Stimulated activated CD8-positive, alpha-beta memory T cell treated with anti-CD3 and anti-CD28 coated beads, Interleukin-4, amount 100 ng/mL, for 24 hours (primary cell): ENCODE measurements at regions not wholly inside any gene's neighbourhood (a gene's known extent, or its start where the extent isn't known, plus 50 kb on each side); places are given as distances from the start of the nearest gene placed in this dataset.
"Not testable (repeated sequence)": the region's sequence is repeated elsewhere in the genome, so short reads cannot be mapped to it uniquely, and the experiment has no call there.

ENCODE experiments used
- DNase-seq: peaks from one replicate; pipeline ENCODE4 v3.0.0-alpha.2; 2020; ENCODE audit warnings: low read depth

- no peak for DNase-seq
Observed at GRCh38 chr4:155032521-155033229, 175.8 kb upstream of the NPY2R start.

GRCh38 chr4:155033604-155034003 lies 174.8 kb upstream of the NPY2R start:
- no peak for DNase-seq

DNA sequence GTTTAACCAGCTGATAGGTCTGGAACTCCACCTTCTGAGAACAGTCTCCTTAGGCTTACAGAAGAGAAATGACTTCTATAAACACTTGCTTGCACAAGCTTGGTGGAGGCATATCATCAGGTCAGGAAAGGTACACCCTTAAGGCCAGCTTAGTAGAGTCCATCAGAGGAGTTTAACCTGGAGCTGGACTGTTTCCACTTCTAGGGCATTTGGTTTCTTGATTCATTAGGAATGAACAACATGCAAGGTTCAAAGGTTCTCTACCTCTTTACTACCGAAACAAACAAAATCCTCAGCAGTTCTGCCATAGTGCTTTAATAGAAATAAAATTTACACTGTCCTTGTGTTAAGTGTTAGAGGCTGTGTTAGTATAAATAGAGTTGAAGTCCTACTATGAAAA lies 171.4 kb upstream of the NPY2R start:
- no peak for DNase-seq

- DNase-seq, result no peak
Observed at GRCh38 chr4:155038459-155038858, 170.0 kb upstream of the NPY2R start.

GRCh38 chr4:155039162-155039561 lies 169.3 kb upstream of the NPY2R start:
- no peak for DNase-seq

DNA sequence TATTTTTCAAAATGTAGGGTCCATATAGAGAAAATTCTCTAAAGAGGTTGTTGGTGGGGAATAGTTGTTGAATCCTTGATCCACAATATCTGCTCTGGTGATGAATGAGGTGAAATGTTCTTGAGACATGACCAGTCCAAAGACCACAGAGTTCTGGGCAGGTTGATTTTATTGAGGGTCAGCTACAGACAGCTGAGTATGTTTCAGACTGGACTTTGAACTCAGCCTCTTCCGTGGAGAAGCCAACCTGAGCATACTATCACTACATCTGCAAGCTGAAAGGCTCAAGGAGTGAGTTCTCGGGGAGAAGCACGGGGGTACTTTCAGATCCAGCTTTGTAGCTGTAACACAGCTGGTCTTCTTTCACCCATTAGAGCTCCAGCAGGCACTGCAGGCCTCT lies 168.4 kb upstream of the NPY2R start:
- DNase-seq, result no peak

DNA sequence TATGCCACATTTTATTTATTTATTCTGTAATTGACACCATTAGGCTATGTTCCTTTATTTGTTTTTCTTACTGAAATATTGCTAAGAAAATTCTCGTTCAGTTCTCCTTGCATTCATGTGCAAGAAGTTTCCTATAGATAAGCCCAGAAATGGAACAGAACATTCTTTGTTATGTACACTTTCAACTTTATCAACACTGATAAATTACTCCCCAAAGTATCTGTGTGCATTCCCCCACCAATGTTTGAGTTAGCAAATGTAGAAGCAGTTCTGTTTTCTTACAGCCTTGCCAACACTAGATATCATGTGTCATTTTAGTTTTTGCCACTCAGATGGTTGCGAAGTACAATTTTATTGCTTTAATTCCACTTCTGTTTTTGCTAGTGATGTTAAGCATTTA lies 166.4 kb upstream of the NPY2R start:
- no peak for DNase-seq

GRCh38 chr4:155044251-155044650 lies 164.2 kb upstream of the NPY2R start:
- DNase-seq, result not testable (repeated sequence)

DNA sequence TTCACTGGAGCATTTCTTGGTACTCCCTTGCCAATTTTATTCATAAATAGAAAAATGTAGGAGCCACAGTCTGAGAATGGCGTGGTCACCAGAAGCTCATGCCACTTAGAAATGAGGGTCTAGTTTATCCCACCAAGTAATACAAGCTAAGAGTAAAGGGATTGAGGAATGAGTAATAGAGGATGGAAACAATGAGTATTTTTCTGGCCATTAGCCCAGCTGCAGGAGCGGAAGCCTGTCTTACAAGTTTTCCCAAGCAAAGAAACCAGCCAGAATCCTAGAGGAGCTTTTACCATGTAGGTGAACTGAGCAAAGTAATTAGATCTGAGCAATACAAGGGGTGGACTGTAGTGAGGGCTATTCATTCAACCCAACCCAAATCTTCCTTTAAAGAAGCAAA lies 160.7 kb upstream of the NPY2R start:
- no peak for DNase-seq

DNA sequence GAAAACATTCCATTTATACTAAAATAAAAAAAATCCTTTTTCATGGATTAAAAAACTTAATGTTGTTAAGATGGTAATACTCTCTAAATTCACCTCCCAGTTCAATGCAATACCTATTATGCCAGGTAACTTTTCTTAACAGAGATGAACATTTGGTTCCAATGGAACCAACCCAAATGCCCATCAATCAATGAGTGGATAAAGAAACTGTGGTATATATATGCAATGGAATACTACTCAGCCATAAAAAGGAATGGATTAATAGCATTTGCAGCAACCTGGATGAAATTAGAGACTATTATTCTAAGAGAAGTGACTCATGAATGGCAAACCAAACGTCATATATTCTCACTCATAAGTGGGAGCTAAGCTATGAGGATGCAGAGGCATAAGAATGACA lies 154.4 kb upstream of the NPY2R start:
- not testable (repeated sequence) for DNase-seq

DNA sequence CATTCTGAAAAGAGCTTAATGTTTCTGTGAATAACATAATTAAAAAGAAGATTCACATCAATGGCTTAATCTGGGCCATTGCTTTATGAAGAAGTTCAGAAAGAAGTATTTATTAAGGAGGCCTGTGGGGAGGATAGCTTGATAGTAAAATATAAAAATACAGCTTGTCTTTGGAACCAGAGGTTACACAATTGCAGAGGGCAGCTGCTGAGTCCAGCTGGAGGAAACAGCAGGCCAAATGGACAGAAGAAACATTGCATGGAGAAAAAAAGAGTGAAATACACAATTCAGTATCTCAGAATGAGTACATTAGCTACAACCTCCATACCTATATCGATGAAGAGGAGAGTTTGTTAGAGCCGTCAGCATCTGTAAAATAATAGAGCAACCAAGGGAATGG lies 148.0 kb upstream of the NPY2R start:
- DNase-seq, result no peak

DNA sequence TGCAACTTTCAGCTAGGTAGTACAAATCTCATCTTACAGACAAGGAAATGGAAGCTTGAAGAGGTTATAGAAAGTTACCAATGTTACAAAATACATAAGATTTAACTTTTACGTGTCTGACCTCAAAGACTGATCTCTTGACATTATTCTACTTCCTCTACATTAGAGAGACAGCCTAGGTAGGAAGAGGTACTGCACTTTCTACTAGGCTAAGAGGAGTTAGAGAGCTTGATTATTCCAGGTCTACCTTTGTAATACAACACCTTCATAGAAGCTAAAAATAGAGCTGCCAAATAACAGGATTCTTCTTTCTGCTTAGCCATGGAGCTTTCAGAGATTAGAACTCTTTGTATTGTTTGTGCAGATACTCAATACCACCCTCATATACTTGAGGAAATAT lies 147.6 kb upstream of the NPY2R start:
- no peak for DNase-seq

DNA sequence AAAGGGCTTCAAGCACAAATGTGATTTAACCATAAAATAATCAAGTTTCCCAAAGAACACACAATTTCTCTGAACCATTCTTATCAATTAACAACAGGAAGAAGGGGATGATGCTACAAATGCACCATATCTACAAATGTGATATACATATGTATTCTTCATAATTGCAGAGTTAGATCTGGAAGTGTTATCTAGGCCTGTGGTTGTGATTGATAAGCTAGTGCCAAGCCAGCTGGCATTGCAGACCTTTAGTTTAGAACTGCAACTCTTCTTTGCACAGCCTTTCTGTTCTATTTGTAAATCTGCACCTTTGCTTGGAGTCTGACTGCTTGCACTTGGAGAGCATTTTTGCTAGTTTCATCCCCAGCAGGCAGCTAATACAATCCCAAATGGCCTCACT lies 145.5 kb upstream of the NPY2R start:
- no peak for DNase-seq

- not testable (repeated sequence) for DNase-seq
Observed at GRCh38 chr4:155064934-155065333, 143.5 kb upstream of the NPY2R start.

DNA sequence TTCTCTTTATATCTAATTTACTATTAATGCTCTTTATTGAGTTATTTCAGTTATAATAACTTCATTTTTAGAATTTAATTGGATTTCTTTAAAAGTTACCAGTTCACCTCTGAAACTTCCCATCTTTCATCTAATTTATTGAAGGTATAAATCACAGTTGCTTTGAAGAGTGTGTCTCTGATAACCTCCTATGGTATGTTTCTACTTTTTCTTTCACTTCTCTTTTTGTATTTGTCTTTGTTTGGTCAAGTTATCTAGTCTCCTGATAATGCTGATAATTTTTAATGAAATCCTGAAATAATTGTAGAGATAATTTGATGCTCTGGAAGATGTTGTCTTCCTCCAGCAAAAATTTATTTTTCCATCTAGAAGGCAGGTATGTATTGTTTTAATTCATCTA lies 141.6 kb upstream of the NPY2R start:
- no peak for DNase-seq

DNA sequence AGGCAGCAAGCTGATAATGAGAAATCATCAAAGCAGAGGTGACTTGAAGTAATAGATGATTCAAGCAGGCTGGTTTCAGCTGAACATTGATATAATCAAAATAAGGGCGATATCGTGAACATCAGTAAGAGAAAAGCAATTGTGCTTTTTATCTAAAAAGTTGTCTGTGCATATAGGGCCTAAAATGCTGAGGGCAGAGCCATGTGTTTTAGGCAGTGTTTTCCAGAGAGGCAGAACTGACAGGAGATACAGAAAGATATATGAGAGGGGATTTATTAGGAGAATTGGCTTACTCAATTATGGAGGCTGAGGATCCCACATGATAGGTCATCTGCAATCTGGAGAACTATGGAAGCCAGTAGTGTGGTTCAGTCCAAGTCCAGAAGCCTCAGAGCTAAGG lies 136.5 kb upstream of the NPY2R start:
- DNase-seq, result no peak

DNA sequence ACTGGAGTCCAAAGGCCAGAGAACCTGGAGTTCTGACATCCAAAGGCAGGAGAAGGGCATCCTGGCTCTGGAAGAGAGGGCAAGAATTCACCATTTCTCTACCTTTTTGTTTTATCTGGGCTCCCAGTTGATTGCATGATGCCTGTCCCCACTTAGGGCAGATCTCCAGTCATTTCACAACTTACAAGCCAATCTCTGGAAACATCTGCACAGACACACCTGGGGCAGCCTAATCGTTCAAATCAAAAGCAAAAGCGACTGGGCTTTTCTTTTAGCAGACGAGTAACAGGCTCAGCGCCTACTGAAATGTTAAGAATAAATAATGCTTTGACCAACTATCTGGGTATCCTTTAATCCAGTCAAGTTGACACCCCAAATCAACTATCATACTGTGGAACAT lies 136.0 kb upstream of the NPY2R start:
- no peak for DNase-seq

DNA sequence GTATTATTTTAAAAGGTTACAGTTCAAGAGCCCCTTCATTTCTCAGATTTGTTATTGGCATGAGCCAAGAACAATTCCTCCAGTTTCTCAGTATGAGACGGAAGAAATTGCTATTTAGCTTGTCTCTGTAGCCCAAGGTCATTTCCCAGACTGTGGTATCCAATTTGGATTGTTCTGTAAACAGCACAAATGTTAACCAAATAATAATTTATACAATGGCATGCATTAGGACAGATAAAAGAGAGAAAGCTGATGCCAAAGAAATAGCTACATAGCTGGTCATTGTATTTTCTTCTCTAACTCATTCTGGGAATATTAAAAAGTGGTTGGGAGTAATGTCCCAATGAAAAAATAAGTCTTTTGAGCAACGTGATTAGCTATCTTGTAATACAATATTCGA lies 134.6 kb upstream of the NPY2R start:
- no peak for DNase-seq

DNA sequence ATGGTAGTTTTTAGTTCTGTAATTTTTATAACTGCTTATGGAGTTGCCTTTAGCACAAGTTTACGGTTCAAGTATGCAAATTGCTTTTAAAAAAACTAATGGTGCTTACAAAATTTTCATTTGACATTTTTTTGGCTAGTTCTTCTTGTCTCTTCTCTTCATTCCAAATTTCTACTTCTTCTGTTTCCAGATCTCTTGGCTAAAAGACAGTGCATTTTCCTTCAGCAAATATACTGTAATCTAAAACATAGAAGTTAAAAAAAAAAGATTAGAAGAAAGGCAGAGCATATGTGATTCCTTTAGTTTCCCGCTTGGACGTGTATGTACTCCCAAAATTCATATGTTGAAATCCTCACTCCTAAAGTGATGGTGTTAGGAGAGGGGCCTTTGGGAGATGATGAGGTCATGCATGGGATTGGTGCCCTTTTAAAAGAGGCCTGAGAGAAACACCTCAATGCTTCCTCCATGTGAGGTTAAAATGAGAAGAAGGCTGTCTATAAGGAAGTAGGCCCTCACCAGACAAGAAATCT lies 132.1 kb upstream of the NPY2R start:
- DNase-seq, result no peak

GRCh38 chr4:155077452-155078229 lies 130.8 kb upstream of the NPY2R start:
- DNase-seq, result no peak

- DNase-seq, result no peak
Observed at GRCh38 chr4:155079871-155080270, 128.6 kb upstream of the NPY2R start.

DNA sequence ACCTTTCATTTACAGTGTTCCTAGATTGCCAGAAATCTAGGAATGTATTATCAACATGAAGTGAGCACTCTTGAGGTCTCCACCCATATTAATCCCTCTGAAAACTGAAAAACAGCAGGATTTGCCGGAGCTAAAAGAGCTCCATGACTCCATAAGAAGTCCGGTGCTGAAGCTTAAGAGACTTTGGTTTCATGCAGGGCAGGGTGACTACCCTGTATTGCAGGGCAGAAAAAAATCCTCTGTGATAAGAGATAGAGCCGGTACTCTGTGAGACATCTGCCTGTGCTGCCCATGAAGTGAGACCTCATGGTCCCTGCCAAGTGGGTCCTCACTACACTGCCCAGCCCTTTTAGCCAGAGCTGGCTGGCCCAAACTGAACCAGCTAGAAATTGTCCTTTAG lies 127.2 kb upstream of the NPY2R start:
- no peak for DNase-seq

DNA sequence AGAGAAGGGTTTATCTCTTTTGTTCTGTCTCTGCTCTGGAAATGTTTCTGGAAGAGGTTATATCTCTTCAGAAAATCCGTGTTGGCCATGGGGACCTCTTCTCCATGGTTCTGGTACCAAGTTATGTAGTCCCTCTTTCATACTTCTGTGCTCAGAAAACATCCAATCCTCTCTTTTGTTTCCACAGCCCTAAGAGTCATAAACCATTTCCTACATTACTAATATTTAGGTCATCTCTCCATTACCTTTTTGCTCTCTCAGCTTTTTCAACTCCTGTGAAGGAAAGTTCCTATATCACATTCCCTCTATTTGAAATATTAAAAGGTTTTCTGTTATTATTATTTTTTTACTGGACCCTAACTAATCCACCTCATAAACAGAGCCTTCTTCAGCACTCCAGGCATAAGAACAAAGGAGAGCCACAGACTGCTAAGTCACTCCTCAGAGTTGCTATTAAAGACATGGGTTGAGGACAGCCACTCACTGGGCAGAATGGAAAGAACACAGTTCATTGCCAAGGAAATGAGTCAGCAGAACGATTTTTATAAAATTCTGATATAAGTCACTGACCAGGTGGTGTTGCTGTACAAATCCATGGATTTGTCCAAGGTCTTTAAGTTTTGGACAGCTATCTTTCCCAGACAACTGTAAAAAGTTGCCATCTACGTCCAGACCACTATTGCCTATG lies 122.4 kb upstream of the NPY2R start:
- no peak for DNase-seq
